Peyer's patch (tissue), 4 donors: ENCODE measurements at regions not wholly inside any gene's neighbourhood (a gene's known extent, or its start where the extent isn't known, plus 50 kb on each side); places are given as distances from the start of the nearest gene placed in this dataset.
A peak's percentile ranks its signal among the peaks of the same experiment; 100 is the strongest.

Source experiments
- POLR2A ChIP-seq, 2 donors: fragments of 450-650 bp; IDR thresholded peaks; one replicate each; pipeline ENCODE4 v1.5.1; 2017; ENCODE audit warnings: antibody characterized with exemption in 2 of 2, mild to moderate bottlenecking in 2 of 2, moderate library complexity in 2 of 2
- TF ChIP-seq, protein P1 (sequence below), 6 experiments: fragments of 450-650 bp in 4 of 6; fragments of 200-600 bp in 2 of 6; sonication (generic) in 1 of 6; IDR thresholded peaks; one replicate each; pipeline ENCODE4 v1.5.1; 2017 to 2019; ENCODE audit warnings: antibody characterized with exemption in 6 of 6, mild to moderate bottlenecking in 3 of 6, moderate library complexity in 1 of 6

DNA sequence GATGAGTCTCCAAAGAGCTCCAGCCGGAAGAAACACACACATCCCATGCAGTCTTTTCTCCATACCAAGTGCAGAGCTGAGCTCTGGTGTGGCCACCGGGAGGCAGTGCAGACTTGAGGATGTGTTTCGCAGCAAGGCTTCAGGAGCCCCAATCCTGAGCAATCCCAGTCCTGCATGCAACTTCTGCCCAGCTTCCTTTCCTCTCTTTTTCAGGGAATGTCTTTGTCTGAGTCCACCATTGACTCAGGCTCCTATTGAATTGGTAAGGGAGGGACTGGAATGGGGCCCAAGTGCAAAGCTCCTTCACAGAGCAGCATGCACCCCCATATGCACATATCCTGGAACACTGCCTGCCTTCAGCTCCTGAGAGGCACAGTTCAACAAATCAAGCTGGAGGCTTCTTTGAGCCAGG, 50.5 kb upstream of the ASIP start:
- TF ChIP-seq, protein P1, sequence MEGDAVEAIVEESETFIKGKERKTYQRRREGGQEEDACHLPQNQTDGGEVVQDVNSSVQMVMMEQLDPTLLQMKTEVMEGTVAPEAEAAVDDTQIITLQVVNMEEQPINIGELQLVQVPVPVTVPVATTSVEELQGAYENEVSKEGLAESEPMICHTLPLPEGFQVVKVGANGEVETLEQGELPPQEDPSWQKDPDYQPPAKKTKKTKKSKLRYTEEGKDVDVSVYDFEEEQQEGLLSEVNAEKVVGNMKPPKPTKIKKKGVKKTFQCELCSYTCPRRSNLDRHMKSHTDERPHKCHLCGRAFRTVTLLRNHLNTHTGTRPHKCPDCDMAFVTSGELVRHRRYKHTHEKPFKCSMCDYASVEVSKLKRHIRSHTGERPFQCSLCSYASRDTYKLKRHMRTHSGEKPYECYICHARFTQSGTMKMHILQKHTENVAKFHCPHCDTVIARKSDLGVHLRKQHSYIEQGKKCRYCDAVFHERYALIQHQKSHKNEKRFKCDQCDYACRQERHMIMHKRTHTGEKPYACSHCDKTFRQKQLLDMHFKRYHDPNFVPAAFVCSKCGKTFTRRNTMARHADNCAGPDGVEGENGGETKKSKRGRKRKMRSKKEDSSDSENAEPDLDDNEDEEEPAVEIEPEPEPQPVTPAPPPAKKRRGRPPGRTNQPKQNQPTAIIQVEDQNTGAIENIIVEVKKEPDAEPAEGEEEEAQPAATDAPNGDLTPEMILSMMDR (IDR thresholded peaks at IDR 0.05), result peak; percentile 15 to 72 (median 58)
- no peak for TF ChIP-seq POLR2A (IDR thresholded peaks at IDR 0.05)
